GM23338 (cell line): ENCODE measurements at regions not wholly inside any gene's neighbourhood (a gene's known extent, or its start where the extent isn't known, plus 50 kb on each side); places are given as distances from the start of the nearest gene placed in this dataset.
"Not testable (repeated sequence)": the region's sequence is repeated elsewhere in the genome, so short reads cannot be mapped to it uniquely, and the experiment has no call there.

ENCODE experiments used
- ATAC-seq: fragments of 200-7000 bp; cut with Tn5 transposase; 3 replicates; pipeline ENCODE4 v1.9.1; 2020
- DNase-seq: peaks from one replicate; pipeline ENCODE4 v3.0.0-alpha.2; 2015; ENCODE audit warnings: low spot score
- H2AFZ ChIP-seq: fragments of 200-600 bp; sonication (generic); 2 replicates; pipeline ENCODE4 v1.8.0; 2016; ENCODE audit warnings: antibody characterized with exemption, mild to moderate bottlenecking, moderate library complexity
- H3F3A ChIP-seq: fragments of 200-600 bp; sonication (generic); replicated peaks from 2 replicates; pipeline ENCODE4 v1.8.0; 2017; ENCODE audit warnings: antibody characterized with exemption, mixed run types, low read depth
- H3K27ac ChIP-seq: fragments of 200-600 bp; sonication (generic); 2 replicates; pipeline ENCODE4 v1.6.1; 2016; ENCODE audit warnings: low read depth
- H3K27me3 ChIP-seq: fragments of 200-600 bp; sonication (generic); 2 replicates; pipeline ENCODE4 v1.8.0; 2016; ENCODE audit warnings: mild to moderate bottlenecking, mixed run types, moderate library complexity; ENCODE audit not compliant: insufficient read depth
- H3K36me3 ChIP-seq: fragments of 200-600 bp; sonication (generic); 2 replicates; pipeline ENCODE4 v1.8.0; 2016; ENCODE audit warnings: mild to moderate bottlenecking; ENCODE audit not compliant: insufficient read depth
- H3K4me1 ChIP-seq: fragments of 200-600 bp; sonication (generic); 2 replicates; pipeline ENCODE4 v1.8.0; 2016; ENCODE audit warnings: mild to moderate bottlenecking, moderate library complexity; ENCODE audit not compliant: insufficient read depth
- H3K4me2 ChIP-seq: fragments of 200-600 bp; sonication (generic); 2 replicates; pipeline ENCODE4 v1.7.1; 2017; ENCODE audit warnings: mixed run types
- H3K4me3 ChIP-seq: fragments of 200-600 bp; sonication (generic); 2 replicates; pipeline ENCODE4 v1.6.1; 2016; ENCODE audit warnings: mixed run types
- H3K79me2 ChIP-seq: fragments of 200-600 bp; sonication (generic); replicated peaks from 2 replicates; pipeline ENCODE4 v1.8.0; 2017; ENCODE audit warnings: mild to moderate bottlenecking; ENCODE audit not compliant: insufficient read depth
- H3K9me2 ChIP-seq: fragments of 200-600 bp; sonication (generic); 2 replicates; pipeline ENCODE4 v1.8.0; 2017; ENCODE audit not compliant: insufficient read depth
- H4K20me1 ChIP-seq: fragments of 200-600 bp; sonication (generic); replicated peaks from 2 replicates; pipeline ENCODE4 v1.8.0; 2017; ENCODE audit warnings: mild to moderate bottlenecking; ENCODE audit not compliant: insufficient read depth
- H3K27ac Mint-ChIP-seq: 2 replicates; pipeline ENCODE4 v1.8.0; 2020; ENCODE audit warnings: inconsistent platforms, mild to moderate bottlenecking, moderate library complexity, mixed read lengths
- H3K27me3 Mint-ChIP-seq: 3 replicates; pipeline ENCODE4 v1.8.0; 2022; ENCODE audit warnings: low read depth, mild to moderate bottlenecking, moderate library complexity, mixed read lengths, inconsistent platforms; ENCODE audit not compliant: insufficient read depth, poor library complexity
- H3K36me3 Mint-ChIP-seq: 3 replicates; pipeline ENCODE4 v1.8.0; 2021; ENCODE audit warnings: low read depth, mild to moderate bottlenecking, inconsistent platforms, moderate library complexity, mixed read lengths
- H3K4me1 Mint-ChIP-seq: 3 replicates; pipeline ENCODE4 v1.8.0; 2020; ENCODE audit warnings: mild to moderate bottlenecking, inconsistent platforms, mixed read lengths
- H3K4me3 Mint-ChIP-seq: 3 replicates; pipeline ENCODE4 v1.8.0; 2021; ENCODE audit warnings: moderate library complexity, mild to moderate bottlenecking, inconsistent platforms, mixed read lengths
- H3K9me3 Mint-ChIP-seq: 3 replicates; pipeline ENCODE4 v1.8.0; 2020; ENCODE audit warnings: moderate library complexity, mild to moderate bottlenecking, inconsistent platforms, mixed read lengths
- ZNF462 ChIP-seq: fragments of 250-450 bp; sonication (Bioruptor Pico); IDR thresholded peaks from 2 replicates; pipeline ENCODE4 v1.5.0; 2020; ENCODE audit warnings: mild to moderate bottlenecking, moderate library complexity

- H3K4me1 ChIP-seq, H3K9me3 Mint-ChIP-seq, H3K27me3 ChIP-seq, H3K4me3 ChIP-seq, ATAC-seq, H3F3A ChIP-seq, H3K4me3 Mint-ChIP-seq, DNase-seq, H3K79me2 ChIP-seq, H4K20me1 ChIP-seq, H3K4me1 Mint-ChIP-seq, H3K36me3 ChIP-seq, H3K27ac ChIP-seq, H3K27me3 Mint-ChIP-seq, H3K4me2 ChIP-seq, H3K9me2 ChIP-seq, H3K27ac Mint-ChIP-seq, H2AFZ ChIP-seq, H3K36me3 Mint-ChIP-seq: not testable (repeated sequence)
Observed at GRCh38 chr18:30594911-30595310, 447.6 kb downstream of the DSC3 start.

GRCh38 chr18:30591462-30591861 lies 451.1 kb downstream of the DSC3 start:
- H3K4me1 Mint-ChIP-seq: no peaks in the 10 kb centered on the region
- H3K36me3 ChIP-seq: no peaks in the 10 kb centered on the region
- DNase-seq (no peak), ATAC-seq (no peak)
- no peaks in the 10 kb centered on the region for H3K27me3 Mint-ChIP-seq
- no peak overlapping the region for H3K4me2 ChIP-seq
- H3K27ac ChIP-seq: no peak overlapping the region
- H3F3A ChIP-seq: no peaks in the 10 kb centered on the region
- no peak overlapping the region for H3K4me3 ChIP-seq
- H3K36me3 Mint-ChIP-seq: no peaks in the 10 kb centered on the region
- H3K4me3 Mint-ChIP-seq: no peak overlapping the region
- no peaks in the 10 kb centered on the region for H3K79me2 ChIP-seq
- no peak for TF ChIP-seq ZNF462 (CRISPR knock-in tag)
- no peak overlapping the region for H3K27ac Mint-ChIP-seq
- H3K9me3 Mint-ChIP-seq: no peaks in the 10 kb centered on the region
- no peaks in the 10 kb centered on the region for H3K4me1 ChIP-seq
- H4K20me1 ChIP-seq: no peaks in the 10 kb centered on the region
- H2AFZ ChIP-seq: no peak overlapping the region
- H3K27me3 ChIP-seq: no peaks in the 10 kb centered on the region
- no peaks in the 10 kb centered on the region for H3K9me2 ChIP-seq
